ENCODE measurements at regions not wholly inside any gene's neighbourhood (a gene's known extent, or its start where the extent isn't known, plus 50 kb on each side); places are given as distances from the start of the nearest gene placed in this dataset.

DNA sequence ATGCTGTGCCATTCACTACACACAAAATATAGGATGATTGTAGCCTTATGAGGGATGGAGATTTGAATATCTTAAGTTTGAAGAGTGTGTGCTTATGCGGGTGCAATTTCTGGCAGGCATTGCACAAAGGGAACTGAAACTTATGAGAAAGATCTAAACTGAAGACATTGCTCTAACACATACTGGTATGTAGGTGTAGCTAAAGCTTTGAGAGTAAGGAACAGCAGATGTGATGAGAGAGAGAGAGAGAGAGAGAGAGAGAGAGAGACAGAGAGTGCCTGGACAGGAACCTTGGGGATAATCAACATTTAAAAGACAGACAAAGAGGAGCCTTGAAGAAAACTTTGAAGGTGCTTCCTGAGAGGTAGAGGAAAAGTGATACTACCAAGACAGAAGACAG is 379.7 kb downstream of the SPRY1 start:
- no CpG with 5 or more reads among the region's 1 CpG for WGBS (ENCODE audit: insufficient coverage, low lambda C conversion rate)
- no peaks in the 10 kb centered on the region for H3K4me1 ChIP-seq (ENCODE audit: control insufficient read depth, insufficient read depth, low read length)
- no peak overlapping the region for H3K27ac ChIP-seq (ENCODE audit: low read length)
- H3K4me3 ChIP-seq (ENCODE audit: low read length), result no peak overlapping the region
- no peaks in the 10 kb centered on the region for H3K27me3 ChIP-seq (ENCODE audit: control insufficient read depth, insufficient read depth, low read length)
- H3K9me3 ChIP-seq (ENCODE audit: control insufficient read depth, low read depth, low read length), result no peaks in the 10 kb centered on the region
- DNase-seq, result no peak
- H3K36me3 ChIP-seq (ENCODE audit: control insufficient read depth, insufficient read depth, low read length), result no peaks in the 10 kb centered on the region

GRCh38 chr4:123777373-123777772 is 380.8 kb downstream of the SPRY1 start:
- Histone ChIP-seq H3K9me3 (ENCODE audit: control insufficient read depth, low read depth, low read length) (no peaks in the 10 kb centered on the region), H3K27ac (ENCODE audit: low read length) (no peak overlapping the region), H3K4me1 (ENCODE audit: control insufficient read depth, insufficient read depth, low read length) (no peaks in the 10 kb centered on the region), H3K36me3 (ENCODE audit: control insufficient read depth, insufficient read depth, low read length) (no peaks in the 10 kb centered on the region), H3K27me3 (ENCODE audit: control insufficient read depth, insufficient read depth, low read length) (no peaks in the 10 kb centered on the region), H3K4me3 (ENCODE audit: low read length) (no peak overlapping the region)
- no CpG with 5 or more reads among the region's 1 CpG for WGBS (ENCODE audit: insufficient coverage, low lambda C conversion rate)
- DNase-seq, result no peak

DNA sequence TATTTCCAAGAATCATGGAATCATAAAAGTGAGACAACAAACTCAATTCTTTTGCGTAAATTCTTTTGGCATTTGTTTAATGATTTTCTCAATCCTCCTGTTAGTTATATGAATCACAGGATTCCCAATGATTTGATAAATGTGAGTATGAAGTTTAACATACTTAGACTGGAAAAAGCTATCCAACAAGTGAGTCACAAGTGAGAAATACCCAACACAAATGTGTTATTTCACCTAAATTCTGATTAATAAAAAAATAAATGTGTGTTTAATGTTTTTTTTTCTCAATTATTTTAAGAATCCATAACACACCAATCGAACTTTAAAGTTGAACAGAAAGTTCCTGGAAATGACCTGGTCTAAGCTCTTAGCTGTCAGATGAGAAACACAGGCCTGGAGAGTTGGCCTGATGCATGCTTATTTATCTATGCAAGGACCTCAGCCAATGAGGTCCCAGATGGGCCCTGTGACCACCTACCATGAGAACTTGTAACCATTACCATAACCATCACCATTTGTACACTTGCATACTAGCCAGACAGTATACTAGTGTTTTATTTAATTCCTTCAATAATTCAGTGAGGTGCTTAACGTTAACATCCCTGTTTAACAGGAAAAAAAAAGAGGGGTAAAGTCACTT is 386.7 kb downstream of the SPRY1 start:
- no peaks in the 10 kb centered on the region for H3K4me1 ChIP-seq (ENCODE audit: control insufficient read depth, insufficient read depth, low read length)
- DNase-seq, result no peak
- H3K27me3 ChIP-seq (ENCODE audit: control insufficient read depth, insufficient read depth, low read length), result no peaks in the 10 kb centered on the region
- H3K36me3 ChIP-seq (ENCODE audit: control insufficient read depth, insufficient read depth, low read length), result no peaks in the 10 kb centered on the region
- WGBS (ENCODE audit: insufficient coverage, low lambda C conversion rate), result 59% methylated on average over 2 of the region's 3 CpGs
- H3K9me3 ChIP-seq (ENCODE audit: control insufficient read depth, low read depth, low read length), result no peaks in the 10 kb centered on the region
- H3K4me3 ChIP-seq (ENCODE audit: low read length), result no peak overlapping the region
- no peak overlapping the region for H3K27ac ChIP-seq (ENCODE audit: low read length)

- no peak overlapping the region for H3K27ac ChIP-seq (ENCODE audit: low read length)
- H3K4me1 ChIP-seq (ENCODE audit: control insufficient read depth, insufficient read depth, low read length), result no peaks in the 10 kb centered on the region
- no peaks in the 10 kb centered on the region for H3K9me3 ChIP-seq (ENCODE audit: control insufficient read depth, low read depth, low read length)
- DNase-seq, result no peak
- H3K27me3 ChIP-seq (ENCODE audit: control insufficient read depth, insufficient read depth, low read length), result no peaks in the 10 kb centered on the region
- H3K4me3 ChIP-seq (ENCODE audit: low read length), result no peak overlapping the region
- H3K36me3 ChIP-seq (ENCODE audit: control insufficient read depth, insufficient read depth, low read length), result no peaks in the 10 kb centered on the region
Measured at GRCh38 chr4:123783921-123784320, 387.3 kb downstream of the SPRY1 start.

DNA sequence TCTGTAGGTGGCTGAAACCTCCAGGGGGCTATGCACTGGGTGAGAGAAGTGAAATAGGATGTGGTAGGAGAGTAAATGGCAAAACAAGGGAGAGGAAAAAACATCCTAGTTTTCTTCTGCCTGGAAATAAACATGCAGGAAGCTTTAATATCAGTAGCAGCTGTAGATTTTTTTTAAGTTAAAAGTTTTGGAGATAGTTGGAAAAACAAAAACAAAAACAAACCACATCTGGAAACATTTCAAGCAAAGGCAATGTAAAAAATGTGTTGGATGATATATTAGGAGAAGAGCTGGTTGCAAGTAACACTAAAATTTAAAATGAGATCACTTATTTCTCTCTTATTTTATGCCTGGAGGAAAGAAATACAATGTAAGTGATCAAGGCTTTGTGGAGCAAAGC is 388.0 kb downstream of the SPRY1 start:
- no peaks in the 10 kb centered on the region for H3K9me3 ChIP-seq (ENCODE audit: control insufficient read depth, low read depth, low read length)
- DNase-seq, result no peak
- no peak overlapping the region for H3K4me3 ChIP-seq (ENCODE audit: low read length)
- H3K27ac ChIP-seq (ENCODE audit: low read length), result no peak overlapping the region
- H3K36me3 ChIP-seq (ENCODE audit: control insufficient read depth, insufficient read depth, low read length), result no peaks in the 10 kb centered on the region
- no peaks in the 10 kb centered on the region for H3K4me1 ChIP-seq (ENCODE audit: control insufficient read depth, insufficient read depth, low read length)
- H3K27me3 ChIP-seq (ENCODE audit: control insufficient read depth, insufficient read depth, low read length), result no peaks in the 10 kb centered on the region

GRCh38 chr4:123785538-123785937 is 388.9 kb downstream of the SPRY1 start:
- H3K36me3 ChIP-seq (ENCODE audit: control insufficient read depth, insufficient read depth, low read length), result no peaks in the 10 kb centered on the region
- H3K27ac ChIP-seq (ENCODE audit: low read length), result no peak overlapping the region
- no peaks in the 10 kb centered on the region for H3K27me3 ChIP-seq (ENCODE audit: control insufficient read depth, insufficient read depth, low read length)
- DNase-seq, result no peak
- no peaks in the 10 kb centered on the region for H3K9me3 ChIP-seq (ENCODE audit: control insufficient read depth, low read depth, low read length)
- no peaks in the 10 kb centered on the region for H3K4me1 ChIP-seq (ENCODE audit: control insufficient read depth, insufficient read depth, low read length)
- WGBS (ENCODE audit: insufficient coverage, low lambda C conversion rate), result no CpG with 5 or more reads among the region's 3 CpGs
- no peak overlapping the region for H3K4me3 ChIP-seq (ENCODE audit: low read length)

- Histone ChIP-seq H3K36me3 (ENCODE audit: control insufficient read depth, insufficient read depth, low read length) (no peaks in the 10 kb centered on the region), H3K27ac (ENCODE audit: low read length) (no peak overlapping the region), H3K4me1 (ENCODE audit: control insufficient read depth, insufficient read depth, low read length) (no peaks in the 10 kb centered on the region), H3K4me3 (ENCODE audit: low read length) (no peak overlapping the region), H3K9me3 (ENCODE audit: control insufficient read depth, low read depth, low read length) (no peaks in the 10 kb centered on the region), H3K27me3 (ENCODE audit: control insufficient read depth, insufficient read depth, low read length) (no peaks in the 10 kb centered on the region)
- 83% methylated on average over 3 of the region's 6 CpGs for WGBS (ENCODE audit: insufficient coverage, low lambda C conversion rate)
- DNase-seq, result no peak
Measured at GRCh38 chr4:123786163-123786915, 389.7 kb downstream of the SPRY1 start.

DNA sequence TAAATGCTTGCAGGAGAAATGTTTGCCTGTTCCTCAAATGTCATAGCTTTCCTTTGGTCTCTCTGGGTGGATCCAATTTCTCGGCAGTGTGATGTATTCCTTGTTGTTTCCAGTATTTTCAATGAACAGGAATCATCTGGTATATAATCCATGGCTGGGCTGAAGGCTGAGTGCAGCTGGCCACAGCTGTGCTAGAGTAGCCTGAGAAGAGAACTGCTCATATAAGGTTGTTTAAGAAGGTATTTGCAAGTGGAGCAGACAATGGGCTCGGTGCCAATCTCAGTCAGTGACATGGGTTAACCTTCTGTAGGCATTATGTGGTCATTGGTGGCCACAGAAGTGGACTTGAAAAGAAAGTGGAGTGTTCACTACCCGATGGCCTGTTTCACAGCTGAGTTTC is 390.3 kb downstream of the SPRY1 start:
- H3K9me3 ChIP-seq (ENCODE audit: control insufficient read depth, low read depth, low read length), result no peaks in the 10 kb centered on the region
- no peaks in the 10 kb centered on the region for H3K4me1 ChIP-seq (ENCODE audit: control insufficient read depth, insufficient read depth, low read length)
- no peak overlapping the region for H3K27ac ChIP-seq (ENCODE audit: low read length)
- peak; percentile 25 to 32 for DNase-seq
- no peaks in the 10 kb centered on the region for H3K36me3 ChIP-seq (ENCODE audit: control insufficient read depth, insufficient read depth, low read length)
- H3K27me3 ChIP-seq (ENCODE audit: control insufficient read depth, insufficient read depth, low read length), result no peaks in the 10 kb centered on the region
- H3K4me3 ChIP-seq (ENCODE audit: low read length), result no peak overlapping the region
- no CpG with 5 or more reads among the region's 3 CpGs for WGBS (ENCODE audit: insufficient coverage, low lambda C conversion rate)

GRCh38 chr4:123787512-123788080 is 391.0 kb downstream of the SPRY1 start:
- 100% methylated on average over 1 of the region's 4 CpGs for WGBS (ENCODE audit: insufficient coverage, low lambda C conversion rate)
- Histone ChIP-seq H3K36me3 (ENCODE audit: control insufficient read depth, insufficient read depth, low read length) (no peaks in the 10 kb centered on the region), H3K4me1 (ENCODE audit: control insufficient read depth, insufficient read depth, low read length) (no peaks in the 10 kb centered on the region), H3K27ac (ENCODE audit: low read length) (no peak overlapping the region), H3K27me3 (ENCODE audit: control insufficient read depth, insufficient read depth, low read length) (no peaks in the 10 kb centered on the region), H3K9me3 (ENCODE audit: control insufficient read depth, low read depth, low read length) (no peaks in the 10 kb centered on the region), H3K4me3 (ENCODE audit: low read length) (no peak overlapping the region)
- no peak for DNase-seq

- Histone ChIP-seq H3K4me3 (ENCODE audit: low read length) (no peak overlapping the region), H3K9me3 (ENCODE audit: control insufficient read depth, low read depth, low read length) (no peaks in the 10 kb centered on the region), H3K27ac (ENCODE audit: low read length) (no peak overlapping the region)
Measured at GRCh38 chr4:123788577-123788976, 392.0 kb downstream of the SPRY1 start.

GRCh38 chr4:123790681-123791080 is 394.1 kb downstream of the SPRY1 start:
- Histone ChIP-seq H3K36me3 (ENCODE audit: control insufficient read depth, insufficient read depth, low read length) (no peaks in the 10 kb centered on the region), H3K9me3 (ENCODE audit: control insufficient read depth, low read depth, low read length) (no peaks in the 10 kb centered on the region), H3K27me3 (ENCODE audit: control insufficient read depth, insufficient read depth, low read length) (no peaks in the 10 kb centered on the region), H3K4me1 (ENCODE audit: control insufficient read depth, insufficient read depth, low read length) (no peaks in the 10 kb centered on the region), H3K4me3 (ENCODE audit: low read length) (no peak overlapping the region), H3K27ac (ENCODE audit: low read length) (no peak overlapping the region)
- no CpG with 5 or more reads among the region's 1 CpG for WGBS (ENCODE audit: insufficient coverage, low lambda C conversion rate)
- DNase-seq, result no peak

More at GRCh38 chr4:123788577-123788976, 392.0 kb downstream of the SPRY1 start:
- Histone ChIP-seq H3K36me3 (ENCODE audit: control insufficient read depth, insufficient read depth, low read length) (no peaks in the 10 kb centered on the region), H3K4me1 (ENCODE audit: control insufficient read depth, insufficient read depth, low read length) (no peaks in the 10 kb centered on the region), H3K27me3 (ENCODE audit: control insufficient read depth, insufficient read depth, low read length) (no peaks in the 10 kb centered on the region)
- DNase-seq, result no peak

Data from large intestine (tissue), 3 donors.